ENCODE measurements at regions not wholly inside any gene's neighbourhood (a gene's known extent, or its start where the extent isn't known, plus 50 kb on each side); places are given as distances from the start of the nearest gene placed in this dataset.

DNA sequence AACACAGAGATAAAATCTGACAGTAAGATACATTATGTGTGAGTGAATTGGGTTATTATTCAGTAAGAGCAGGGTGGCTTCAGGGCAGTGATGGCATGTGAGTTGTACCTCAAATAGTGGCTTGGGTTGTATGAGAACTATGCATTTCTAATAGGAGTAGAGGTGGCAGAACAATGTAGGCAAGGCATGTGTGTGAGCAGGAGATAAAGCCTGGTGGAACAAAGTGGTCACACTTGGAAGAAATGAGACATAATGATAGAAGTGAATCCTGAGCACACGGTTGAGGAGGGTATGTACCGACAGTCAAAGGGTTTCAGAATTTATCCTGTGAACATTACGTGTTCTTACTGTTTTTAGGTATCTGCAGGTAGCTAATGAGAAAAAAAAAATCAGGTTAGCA lies 159.3 kb downstream of the CASP12 start:
- Histone ChIP-seq H3K36me3 (replicated peaks; ENCODE audit: insufficient read depth, low read length) (no peaks in the 10 kb centered on the region), H3K9ac (ENCODE audit: low read length) (no peak overlapping the region), H3K4me1 (ENCODE audit: low read length) (no peaks in the 10 kb centered on the region), H3K27ac (ENCODE audit: low read length) (no peak overlapping the region), H3K9me3 (replicated peaks; ENCODE audit: insufficient read depth, low read length) (no peaks in the 10 kb centered on the region), H3K79me2 (ENCODE audit: low read length) (no peaks in the 10 kb centered on the region), H3K4me2 (ENCODE audit: low read depth, low read length) (no peak overlapping the region), H3K9me2 (replicated peaks; ENCODE audit: insufficient read depth, low read length) (no peaks in the 10 kb centered on the region), H3F3A (ENCODE audit: insufficient read depth, low read length) (no peaks in the 10 kb centered on the region), H2AFZ (ENCODE audit: low read length) (no peak overlapping the region), H3K27me3 (replicated peaks; ENCODE audit: insufficient read depth, low read length) (no peaks in the 10 kb centered on the region), H4K20me1 (ENCODE audit: insufficient read depth, low read length) (no peaks in the 10 kb centered on the region), H3K4me3 (ENCODE audit: low read length) (no peak overlapping the region)
- DNase-seq = no peak
- TF ChIP-seq EZH2phosphoT487 (IDR thresholded peaks at IDR 0.05; ENCODE audit: low read length) = no peak
- TF ChIP-seq, protein P1, sequence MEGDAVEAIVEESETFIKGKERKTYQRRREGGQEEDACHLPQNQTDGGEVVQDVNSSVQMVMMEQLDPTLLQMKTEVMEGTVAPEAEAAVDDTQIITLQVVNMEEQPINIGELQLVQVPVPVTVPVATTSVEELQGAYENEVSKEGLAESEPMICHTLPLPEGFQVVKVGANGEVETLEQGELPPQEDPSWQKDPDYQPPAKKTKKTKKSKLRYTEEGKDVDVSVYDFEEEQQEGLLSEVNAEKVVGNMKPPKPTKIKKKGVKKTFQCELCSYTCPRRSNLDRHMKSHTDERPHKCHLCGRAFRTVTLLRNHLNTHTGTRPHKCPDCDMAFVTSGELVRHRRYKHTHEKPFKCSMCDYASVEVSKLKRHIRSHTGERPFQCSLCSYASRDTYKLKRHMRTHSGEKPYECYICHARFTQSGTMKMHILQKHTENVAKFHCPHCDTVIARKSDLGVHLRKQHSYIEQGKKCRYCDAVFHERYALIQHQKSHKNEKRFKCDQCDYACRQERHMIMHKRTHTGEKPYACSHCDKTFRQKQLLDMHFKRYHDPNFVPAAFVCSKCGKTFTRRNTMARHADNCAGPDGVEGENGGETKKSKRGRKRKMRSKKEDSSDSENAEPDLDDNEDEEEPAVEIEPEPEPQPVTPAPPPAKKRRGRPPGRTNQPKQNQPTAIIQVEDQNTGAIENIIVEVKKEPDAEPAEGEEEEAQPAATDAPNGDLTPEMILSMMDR (IDR thresholded peaks at IDR 0.05; ENCODE audit: low read length) = no peak
- TF ChIP-seq EZH2 (optimal IDR thresholded peaks at IDR 0.05; ENCODE audit: low read depth, low read length) = no peak

DNA sequence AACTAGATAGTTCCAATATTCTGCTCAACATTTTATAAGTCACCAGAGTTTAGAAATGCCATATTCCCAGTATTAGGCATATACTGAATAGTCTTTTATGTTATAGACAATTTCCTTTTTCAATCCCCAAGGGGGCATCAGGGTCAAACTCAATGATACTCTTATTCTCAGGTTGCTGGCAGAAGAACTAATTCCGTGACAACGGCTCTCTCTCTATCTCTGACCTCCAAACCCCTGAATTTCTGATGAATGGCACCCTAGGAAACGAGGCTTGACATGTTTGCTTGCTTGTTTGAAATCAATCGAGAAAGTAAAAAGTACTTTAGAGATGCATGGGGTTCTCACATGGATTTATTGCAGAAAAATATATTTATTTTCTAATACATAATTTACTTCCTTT lies 160.1 kb downstream of the CASP12 start:
- H3K4me3 ChIP-seq (ENCODE audit: low read length) = no peak overlapping the region
- H3K9ac ChIP-seq (ENCODE audit: low read length) = no peak overlapping the region
- H3K36me3 ChIP-seq (replicated peaks; ENCODE audit: insufficient read depth, low read length) = no peaks in the 10 kb centered on the region

DNA sequence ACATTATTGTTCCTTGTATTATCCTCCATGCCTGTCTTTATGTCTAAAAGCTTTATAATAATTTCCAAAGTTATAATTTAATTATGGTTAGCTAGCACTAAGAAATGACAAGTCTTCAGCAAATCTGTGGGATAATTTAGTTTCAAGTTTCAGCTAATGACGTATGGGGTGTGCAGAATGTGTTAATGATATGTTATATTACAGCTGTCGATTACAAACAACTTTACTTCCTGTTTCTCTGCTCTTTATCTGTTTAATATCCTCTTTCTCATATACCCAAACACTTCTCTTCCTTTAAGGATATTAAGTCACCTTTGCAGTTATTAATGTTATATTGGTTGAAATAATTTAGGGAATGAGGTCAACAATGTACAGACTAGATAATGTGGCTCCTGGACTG lies 161.8 kb downstream of the CASP12 start:
- H3K4me3 ChIP-seq (ENCODE audit: low read length) = no peak overlapping the region
- H3K79me2 ChIP-seq (ENCODE audit: low read length) = no peaks in the 10 kb centered on the region
- H3K4me2 ChIP-seq (ENCODE audit: low read depth, low read length) = no peak overlapping the region
- H3K9me3 ChIP-seq (replicated peaks; ENCODE audit: insufficient read depth, low read length) = no peaks in the 10 kb centered on the region
- H3K36me3 ChIP-seq (replicated peaks; ENCODE audit: insufficient read depth, low read length) = no peaks in the 10 kb centered on the region
- no peaks in the 10 kb centered on the region for H3F3A ChIP-seq (ENCODE audit: insufficient read depth, low read length)
- no peak for TF ChIP-seq EZH2 (optimal IDR thresholded peaks at IDR 0.05; ENCODE audit: low read depth, low read length)
- no peak for TF ChIP-seq EZH2phosphoT487 (IDR thresholded peaks at IDR 0.05; ENCODE audit: low read length)
- TF ChIP-seq, protein P1 (IDR thresholded peaks at IDR 0.05; ENCODE audit: low read length) = no peak
- H3K9ac ChIP-seq (ENCODE audit: low read length) = no peak overlapping the region
- H3K9me2 ChIP-seq (replicated peaks; ENCODE audit: insufficient read depth, low read length) = no peaks in the 10 kb centered on the region
- H3K27ac ChIP-seq (ENCODE audit: low read length) = no peak overlapping the region
- no peaks in the 10 kb centered on the region for H4K20me1 ChIP-seq (ENCODE audit: insufficient read depth, low read length)
- no peak overlapping the region for H2AFZ ChIP-seq (ENCODE audit: low read length)
- no peaks in the 10 kb centered on the region for H3K4me1 ChIP-seq (ENCODE audit: low read length)
- no peaks in the 10 kb centered on the region for H3K27me3 ChIP-seq (replicated peaks; ENCODE audit: insufficient read depth, low read length)
- no peak for DNase-seq

More for the DNA sequence above, 160.1 kb downstream of the CASP12 start:
- H3K27ac ChIP-seq (ENCODE audit: low read length) = no peak overlapping the region
- no peak overlapping the region for H2AFZ ChIP-seq (ENCODE audit: low read length)
- TF ChIP-seq, protein P1 (IDR thresholded peaks at IDR 0.05; ENCODE audit: low read length) = no peak
- H3K79me2 ChIP-seq (ENCODE audit: low read length) = no peaks in the 10 kb centered on the region
- no peak for DNase-seq
- no peaks in the 10 kb centered on the region for H4K20me1 ChIP-seq (ENCODE audit: insufficient read depth, low read length)
- no peak overlapping the region for H3K4me2 ChIP-seq (ENCODE audit: low read depth, low read length)
- H3K9me3 ChIP-seq (replicated peaks; ENCODE audit: insufficient read depth, low read length) = no peaks in the 10 kb centered on the region
- no peaks in the 10 kb centered on the region for H3K9me2 ChIP-seq (replicated peaks; ENCODE audit: insufficient read depth, low read length)
- no peaks in the 10 kb centered on the region for H3K27me3 ChIP-seq (replicated peaks; ENCODE audit: insufficient read depth, low read length)
- H3K4me1 ChIP-seq (ENCODE audit: low read length) = no peaks in the 10 kb centered on the region
- H3F3A ChIP-seq (ENCODE audit: insufficient read depth, low read length) = no peaks in the 10 kb centered on the region
